ENCODE measurements at regions not wholly inside any gene's neighbourhood (a gene's known extent, or its start where the extent isn't known, plus 50 kb on each side); places are given as distances from the start of the nearest gene placed in this dataset.

- H3K4me1 Mint-ChIP-seq, result peaks cover 18% of the 10 kb centered on the region
- TF ChIP-seq CTCF (IDR thresholded peaks at IDR 0.05; ENCODE audit: unreplicated experiment), result no peak
- no peak overlapping the region for H3K27ac Mint-ChIP-seq
- H3K4me3 Mint-ChIP-seq, result no peak overlapping the region
- H3K36me3 Mint-ChIP-seq, result no peaks in the 10 kb centered on the region
- no peaks in the 10 kb centered on the region for H3K9me3 Mint-ChIP-seq
- DNase-seq (ENCODE audit: low spot score in 2 of 2, unreplicated experiment in 2 of 2), result no peak
- peaks cover 17% of the 10 kb centered on the region for H3K27me3 Mint-ChIP-seq (ENCODE audit: low read depth)
Observed at GRCh38 chr6:40953486-40953885, 85.5 kb downstream of the UNC5CL start.

- H3K4me3 Mint-ChIP-seq, result no peak overlapping the region
- no peaks in the 10 kb centered on the region for H3K9me3 Mint-ChIP-seq
- no peak for DNase-seq (ENCODE audit: low spot score in 2 of 2, unreplicated experiment in 2 of 2)
- TF ChIP-seq CTCF (IDR thresholded peaks at IDR 0.05; ENCODE audit: unreplicated experiment), result no peak
- peaks cover 18% of the 10 kb centered on the region for H3K4me1 Mint-ChIP-seq
- H3K27ac Mint-ChIP-seq, result peak overlapping the region; percentile 7
- no peaks in the 10 kb centered on the region for H3K36me3 Mint-ChIP-seq
- peaks cover 9% of the 10 kb centered on the region for H3K27me3 Mint-ChIP-seq (ENCODE audit: low read depth)
Observed at GRCh38 chr6:40950986-40951698, 87.9 kb downstream of the UNC5CL start.

- H3K27ac Mint-ChIP-seq, result no peak overlapping the region
- no peaks in the 10 kb centered on the region for H3K36me3 Mint-ChIP-seq
- DNase-seq (ENCODE audit: low spot score in 2 of 2, unreplicated experiment in 2 of 2), result no peak
- no peak for TF ChIP-seq CTCF (IDR thresholded peaks at IDR 0.05; ENCODE audit: unreplicated experiment)
- no peak overlapping the region for H3K4me3 Mint-ChIP-seq
- peaks cover 18% of the 10 kb centered on the region for H3K4me1 Mint-ChIP-seq
- H3K9me3 Mint-ChIP-seq, result no peaks in the 10 kb centered on the region
- H3K27me3 Mint-ChIP-seq (ENCODE audit: low read depth), result peaks cover 3% of the 10 kb centered on the region
Observed at GRCh38 chr6:40948570-40948969, 90.5 kb downstream of the UNC5CL start.

GRCh38 chr6:40947876-40948526, 91.0 kb downstream of the UNC5CL start:
- Mint-ChIP-seq H3K27ac (no peak overlapping the region), H3K36me3 (no peaks in the 10 kb centered on the region), H3K27me3 (ENCODE audit: low read depth) (peaks cover under 1% of the 10 kb centered on the region), H3K4me3 (no peak overlapping the region), H3K4me1 (peaks cover 18% of the 10 kb centered on the region), H3K9me3 (no peaks in the 10 kb centered on the region)
- TF ChIP-seq CTCF (IDR thresholded peaks at IDR 0.05; ENCODE audit: unreplicated experiment), result no peak
- no peak for DNase-seq (ENCODE audit: low spot score in 2 of 2, unreplicated experiment in 2 of 2)

GRCh38 chr6:40946738-40947301, 92.2 kb downstream of the UNC5CL start:
- no peak for TF ChIP-seq CTCF (IDR thresholded peaks at IDR 0.05; ENCODE audit: unreplicated experiment)
- peaks cover 3% of the 10 kb centered on the region for H3K9me3 Mint-ChIP-seq
- peaks cover 15% of the 10 kb centered on the region for H3K4me1 Mint-ChIP-seq
- DNase-seq (ENCODE audit: low spot score in 2 of 2, unreplicated experiment in 2 of 2), result no peak
- no peaks in the 10 kb centered on the region for H3K27me3 Mint-ChIP-seq (ENCODE audit: low read depth)
- no peaks in the 10 kb centered on the region for H3K36me3 Mint-ChIP-seq
- H3K27ac Mint-ChIP-seq, result no peak overlapping the region
- H3K4me3 Mint-ChIP-seq, result no peak overlapping the region
